GM23248 (cell line): ENCODE measurements at regions not wholly inside any gene's neighbourhood (a gene's known extent, or its start where the extent isn't known, plus 50 kb on each side); places are given as distances from the start of the nearest gene placed in this dataset.

ENCODE experiments used
- DNase-seq: peaks from one replicate; pipeline ENCODE4 v3.0.0-alpha.2; 2015
- H2AFZ ChIP-seq: fragments of 200-600 bp; sonication (generic); 2 replicates; pipeline ENCODE4 v1.6.1; 2016; ENCODE audit warnings: antibody characterized with exemption
- H3F3A ChIP-seq: fragments of 200-600 bp; sonication (generic); 2 replicates; pipeline ENCODE4 v1.6.1; 2016; ENCODE audit warnings: mild to moderate bottlenecking, antibody characterized with exemption, mixed run types; ENCODE audit not compliant: insufficient read depth
- H3K27ac ChIP-seq: fragments of 200-600 bp; sonication (generic); 2 replicates; pipeline ENCODE4 v1.5.1; 2016; ENCODE audit warnings: mild to moderate bottlenecking
- H3K27me3 ChIP-seq: fragments of 200-600 bp; sonication (generic); replicated peaks from 2 replicates; pipeline ENCODE4 v1.6.1; 2016; ENCODE audit warnings: mild to moderate bottlenecking; ENCODE audit not compliant: insufficient read depth
- H3K36me3 ChIP-seq: fragments of 200-600 bp; sonication (generic); 2 replicates; pipeline ENCODE4 v1.6.1; 2016; ENCODE audit warnings: low read depth, mild to moderate bottlenecking
- H3K4me1 ChIP-seq: fragments of 200-600 bp; sonication (generic); 2 replicates; pipeline ENCODE4 v1.6.1; 2016; ENCODE audit warnings: mild to moderate bottlenecking; ENCODE audit not compliant: insufficient read depth
- H3K4me2 ChIP-seq: fragments of 200-600 bp; sonication (generic); one replicate; pipeline ENCODE4 v1.6.1; 2016; ENCODE audit warnings: mild to moderate bottlenecking; ENCODE audit not compliant: unreplicated experiment
- H3K4me3 ChIP-seq: fragments of 200-600 bp; sonication (generic); 2 replicates; pipeline ENCODE4 v1.5.1; 2016; ENCODE audit warnings: mild to moderate bottlenecking
- H3K79me2 ChIP-seq: fragments of 200-600 bp; sonication (generic); 2 replicates; pipeline ENCODE4 v1.6.1; 2016; ENCODE audit warnings: mild to moderate bottlenecking; ENCODE audit not compliant: insufficient read depth
- H3K9ac ChIP-seq: fragments of 200-600 bp; sonication (generic); 2 replicates; pipeline ENCODE4 v1.6.1; 2016; ENCODE audit warnings: mild to moderate bottlenecking
- H3K9me2 ChIP-seq: fragments of 200-600 bp; sonication (generic); 2 replicates; pipeline ENCODE4 v1.6.1; 2016; ENCODE audit warnings: mixed run types, mild to moderate bottlenecking, moderate library complexity; ENCODE audit not compliant: insufficient read depth
- H3K9me3 ChIP-seq: fragments of 200-600 bp; sonication (generic); one replicate; pipeline ENCODE4 v1.6.1; 2017; ENCODE audit warnings: low read depth
- H4K20me1 ChIP-seq: fragments of 200-600 bp; sonication (generic); 2 replicates; pipeline ENCODE4 v1.6.0; 2016; ENCODE audit not compliant: insufficient read depth
- EZH2 ChIP-seq: fragments of 200-600 bp; sonication (generic); IDR thresholded peaks from 2 replicates; pipeline ENCODE4 v1.6.1; 2018; ENCODE audit warnings: antibody characterized with exemption, mild to moderate bottlenecking; ENCODE audit not compliant: insufficient read depth, poor library complexity, severe bottlenecking
- EZH2phosphoT487 ChIP-seq: fragments of 200-600 bp; sonication (generic); IDR thresholded peaks from 2 replicates; pipeline ENCODE4 v1.6.1; 2018; ENCODE audit warnings: antibody characterized with exemption, moderate library complexity, mild to moderate bottlenecking, low read depth; ENCODE audit not compliant: insufficient read depth
- WGBS, 2 experiments: methylation state at CpG; one replicate each; pipeline ENCODE4 v1.1.6; 2015 to 2017; ENCODE audit warnings: low lambda C conversion rate in 2 of 2, low coverage in 1 of 2; ENCODE audit errors: missing lambda C conversion rate in 2 of 2; 5-methylcytosine and 5-hydroxymethylcytosine counted together
- in situ Hi-C: fragments of 300-500 bp; cut with MboI; formaldehyde crosslinking; loops from 2 replicates; pipeline ENCODE4 v1.15.0; 2020

DNA sequence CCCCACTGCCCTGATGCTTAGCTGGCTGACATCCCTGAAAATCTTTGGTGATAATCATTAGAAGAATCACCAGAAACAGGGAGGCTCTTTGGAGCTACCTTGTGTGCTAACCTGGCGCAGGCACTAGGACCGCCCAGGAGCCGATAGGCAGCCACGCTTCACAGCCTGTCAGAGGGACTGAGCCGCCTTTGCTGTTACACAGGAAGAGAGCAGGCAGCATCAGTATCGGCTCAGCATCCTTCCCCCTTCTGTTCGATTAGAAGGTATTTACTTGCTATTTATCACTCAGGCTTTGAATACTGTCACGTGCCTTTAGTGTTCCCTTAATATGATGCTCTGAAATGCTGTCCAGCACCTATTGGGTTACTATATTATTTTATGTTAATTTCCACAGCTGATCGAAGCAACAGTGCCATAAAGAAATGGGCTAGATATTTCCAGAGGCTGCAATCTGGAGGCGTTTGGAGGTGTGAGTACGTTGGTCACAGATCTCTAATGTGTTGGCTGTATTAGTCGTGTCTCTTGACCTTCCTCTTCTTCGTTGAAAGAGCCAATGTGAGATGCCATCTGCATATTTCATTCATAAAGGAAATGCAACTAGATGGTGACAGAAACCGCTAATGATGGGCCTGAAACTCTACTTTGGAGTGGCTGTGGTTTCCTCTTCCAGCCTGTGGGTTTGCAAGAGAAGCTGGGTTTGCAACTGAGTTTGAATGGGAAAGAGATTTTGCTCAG lies 110.4 kb upstream of the RAB27B start:
- no peaks in the 10 kb centered on the region for H3K36me3 ChIP-seq
- no peaks in the 10 kb centered on the region for H3K79me2 ChIP-seq
- H3K27me3 ChIP-seq, result no peaks in the 10 kb centered on the region
- no peaks in the 10 kb centered on the region for H3K9me3 ChIP-seq
- no peaks in the 10 kb centered on the region for H3F3A ChIP-seq
- 50 to 53% methylated on average over 14 of the region's 14 CpGs for WGBS, 2 experiments
- no peak overlapping the region for H3K4me2 ChIP-seq
- no peak overlapping the region for H3K4me3 ChIP-seq
- peak overlapping the region; percentile 25 for H2AFZ ChIP-seq
- H4K20me1 ChIP-seq, result no peaks in the 10 kb centered on the region
- no peak for DNase-seq
- H3K9ac ChIP-seq, result no peak overlapping the region
- H3K9me2 ChIP-seq, result no peaks in the 10 kb centered on the region
- in situ Hi-C loops, result no loop called here
- 0 out of 2 replicates have a peak, but pooled peaks cover under 1% of the 10 kb centered on the region for H3K4me1 ChIP-seq
- no peak overlapping the region for H3K27ac ChIP-seq
- no peak for TF ChIP-seq EZH2phosphoT487
- TF ChIP-seq EZH2, result no peak

DNA sequence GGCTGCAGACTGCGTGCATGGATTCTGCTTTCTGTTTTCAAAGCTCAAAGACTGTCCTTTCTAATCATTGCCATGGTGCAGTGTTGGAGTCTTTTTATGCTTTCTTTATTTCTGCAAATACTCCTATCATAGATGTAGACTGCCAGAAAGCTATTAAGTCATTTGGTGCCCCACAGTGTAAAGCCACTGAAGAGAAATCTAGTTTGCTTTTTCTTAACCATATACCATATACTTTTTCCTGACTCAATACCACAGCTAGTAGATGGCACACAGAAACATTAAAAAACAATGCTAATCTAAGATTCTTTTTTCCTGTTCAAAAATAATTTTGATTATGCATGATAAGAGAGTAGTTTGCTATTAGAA lies 109.9 kb upstream of the RAB27B start:
- H3F3A ChIP-seq, result no peaks in the 10 kb centered on the region
- in situ Hi-C loops, result no loop called here
- no peaks in the 10 kb centered on the region for H4K20me1 ChIP-seq
- no peak overlapping the region for H3K4me3 ChIP-seq
- no peak overlapping the region for H3K4me2 ChIP-seq
- H3K4me1 ChIP-seq, result no peaks in the 10 kb centered on the region
- no peaks in the 10 kb centered on the region for H3K9me3 ChIP-seq
- H3K36me3 ChIP-seq, result no peaks in the 10 kb centered on the region
- WGBS, 2 experiments, result 90 to 94% methylated on average over 1 of the region's 1 CpG
- no peak overlapping the region for H2AFZ ChIP-seq
- no peak overlapping the region for H3K9ac ChIP-seq
- DNase-seq, result no peak
- H3K79me2 ChIP-seq, result no peaks in the 10 kb centered on the region
- TF ChIP-seq EZH2, result no peak
- TF ChIP-seq EZH2phosphoT487, result no peak
- no peaks in the 10 kb centered on the region for H3K9me2 ChIP-seq
- no peaks in the 10 kb centered on the region for H3K27me3 ChIP-seq
- H3K27ac ChIP-seq, result no peak overlapping the region

DNA sequence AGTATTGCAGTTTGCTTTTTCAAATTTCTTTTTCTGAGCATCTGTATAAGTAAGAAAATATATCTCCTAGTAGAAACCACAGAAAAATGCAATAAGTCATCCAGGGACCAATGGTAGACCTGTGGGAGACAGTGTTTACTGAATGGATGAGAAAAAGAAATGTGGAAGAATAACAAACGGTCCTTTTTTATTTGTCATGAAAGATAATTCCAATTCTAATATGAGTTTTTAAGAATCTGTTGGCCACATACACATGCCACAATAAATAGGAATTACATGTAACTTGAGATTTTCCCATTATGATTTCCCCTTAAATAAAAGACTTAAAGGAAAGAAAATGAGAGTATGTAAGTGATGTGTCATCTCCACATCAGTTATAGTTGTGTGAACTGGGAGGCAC lies 107.7 kb upstream of the RAB27B start:
- TF ChIP-seq EZH2phosphoT487 (no peak), EZH2 (no peak)
- Histone ChIP-seq H3F3A (no peaks in the 10 kb centered on the region), H3K9ac (no peak overlapping the region), H3K36me3 (no peaks in the 10 kb centered on the region), H3K27ac (no peak overlapping the region), H2AFZ (no peak overlapping the region), H3K79me2 (no peaks in the 10 kb centered on the region), H4K20me1 (no peaks in the 10 kb centered on the region), H3K4me3 (no peak overlapping the region), H3K27me3 (no peaks in the 10 kb centered on the region), H3K9me3 (no peaks in the 10 kb centered on the region), H3K4me1 (no peaks in the 10 kb centered on the region), H3K4me2 (no peak overlapping the region), H3K9me2 (no peaks in the 10 kb centered on the region)
- WGBS, 2 experiments, result 90 to 100% methylated on average over 1 of the region's 1 CpG
- in situ Hi-C loops, result no loop called here
- DNase-seq, result no peak

DNA sequence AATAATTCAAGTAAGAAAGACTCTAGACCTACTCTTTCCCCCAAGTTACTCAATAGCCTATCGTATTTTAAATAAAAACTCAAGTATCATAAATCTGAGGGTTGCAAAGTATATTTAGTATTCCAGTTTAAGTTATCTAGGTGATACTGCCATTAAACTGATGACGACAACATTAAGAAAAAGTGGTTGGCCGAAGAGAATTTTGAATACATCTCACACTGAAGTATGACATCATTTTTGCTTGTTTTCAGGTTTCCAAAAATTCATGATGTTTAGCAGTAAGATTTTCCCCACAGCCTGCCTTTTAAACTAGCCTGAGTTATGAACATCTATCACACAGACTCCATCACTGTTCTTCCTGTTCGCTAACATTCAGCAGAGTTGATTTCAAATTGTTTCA lies 102.1 kb upstream of the RAB27B start:
- 70 to 71% methylated on average over 4 of the region's 4 CpGs for WGBS, 2 experiments
- Histone ChIP-seq H3K27ac (no peak overlapping the region), H3K4me2 (no peak overlapping the region), H3K9ac (no peak overlapping the region), H2AFZ (no peak overlapping the region), H3K4me1 (no peaks in the 10 kb centered on the region), H3K9me3 (no peaks in the 10 kb centered on the region), H3K36me3 (no peaks in the 10 kb centered on the region), H3K9me2 (no peaks in the 10 kb centered on the region), H3K4me3 (no peak overlapping the region), H3F3A (no peaks in the 10 kb centered on the region), H3K27me3 (no peaks in the 10 kb centered on the region), H3K79me2 (no peaks in the 10 kb centered on the region), H4K20me1 (no peaks in the 10 kb centered on the region)
- in situ Hi-C loops, result no loop called here
- TF ChIP-seq EZH2, result no peak
- TF ChIP-seq EZH2phosphoT487, result no peak
- no peak for DNase-seq

DNA sequence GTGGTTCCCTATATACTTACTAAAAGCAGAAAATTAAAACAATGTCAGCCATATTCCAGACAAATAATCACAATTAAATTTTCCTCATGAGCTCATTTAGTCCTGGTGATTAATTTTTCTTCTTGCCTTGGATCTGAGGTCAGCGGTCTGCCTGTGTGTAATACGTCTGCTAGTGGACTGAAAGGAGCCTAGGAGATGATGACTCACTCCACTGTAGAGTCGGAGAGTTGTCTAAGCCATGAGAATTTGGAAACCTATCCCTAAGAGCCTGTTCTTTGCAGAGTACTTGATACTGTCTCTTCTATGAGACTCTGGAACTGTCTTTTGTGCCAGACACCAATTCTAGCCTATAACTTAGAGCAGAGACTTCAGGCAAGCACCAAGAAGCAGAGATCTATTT lies 94.2 kb upstream of the RAB27B start:
- H3F3A ChIP-seq, result peaks cover 26% of the 10 kb centered on the region
- peaks cover 21% of the 10 kb centered on the region for H3K4me1 ChIP-seq
- H3K4me3 ChIP-seq, result no peak overlapping the region
- no peaks in the 10 kb centered on the region for H3K36me3 ChIP-seq
- peak; percentile 98 for DNase-seq
- no peaks in the 10 kb centered on the region for H3K27me3 ChIP-seq
- TF ChIP-seq EZH2, result no peak
- no peak for TF ChIP-seq EZH2phosphoT487
- peak overlapping the region; percentile 56 for H3K27ac ChIP-seq
- in situ Hi-C loops, result no loop called here
- H3K4me2 ChIP-seq, result peak overlapping the region; percentile 9
- H3K9me3 ChIP-seq, result no peaks in the 10 kb centered on the region
- H3K9ac ChIP-seq, result no peak overlapping the region
- H3K9me2 ChIP-seq, result no peaks in the 10 kb centered on the region
- H3K79me2 ChIP-seq, result no peaks in the 10 kb centered on the region
- H4K20me1 ChIP-seq, result no peaks in the 10 kb centered on the region
- 1% methylated on average over 3 of the region's 3 CpGs for WGBS, 2 experiments
- H2AFZ ChIP-seq, result no peak overlapping the region
